Upper lobe of right lung (tissue), 1 donor: ENCODE measurements at regions not wholly inside any gene's neighbourhood (a gene's known extent, or its start where the extent isn't known, plus 50 kb on each side); places are given as distances from the start of the nearest gene placed in this dataset.
"Not testable (repeated sequence)": the region's sequence is repeated elsewhere in the genome, so short reads cannot be mapped to it uniquely, and the experiment has no call there.

Experiments used
- ATAC-seq: fragments of 200-7000 bp; cut with Tn5 transposase; one replicate; pipeline ENCODE4 v1.9.1; 2020; ENCODE audit warnings: mild to moderate bottlenecking, moderate library complexity
- DNase-seq: peaks from one replicate; pipeline ENCODE4 v3.0.0-alpha.2; 2020
- H3K27ac ChIP-seq: fragments of 200-600 bp; one replicate; pipeline ENCODE4 v1.8.0; 2022
- H3K27me3 ChIP-seq: fragments of 200-600 bp; one replicate; pipeline ENCODE4 v1.8.0; 2022; ENCODE audit warnings: mild to moderate bottlenecking
- H3K36me3 ChIP-seq: fragments of 200-600 bp; one replicate; pipeline ENCODE4 v1.8.0; 2022
- H3K4me1 ChIP-seq: fragments of 200-600 bp; one replicate; pipeline ENCODE4 v1.8.0; 2022
- H3K4me3 ChIP-seq: fragments of 200-600 bp; one replicate; pipeline ENCODE4 v1.8.0; 2022; ENCODE audit warnings: mild to moderate bottlenecking
- H3K9me3 ChIP-seq: fragments of 200-600 bp; one replicate; pipeline ENCODE4 v1.8.0; 2022
- CTCF ChIP-seq: fragments of 200-600 bp; IDR thresholded peaks from one replicate; pipeline ENCODE4 v1.8.0; 2022; ENCODE audit warnings: antibody characterized with exemption
- intact Hi-C: fragments of 100-400 bp; cut with DNase I; formaldehyde crosslinking; loops from one replicate; pipeline ENCODE4 v1.11.0; 2022
- donor health status: DM: no; HTN: yes; CAD: no; lungs with severe emphysema.

GRCh38 chr13:40352802-40353562 is 313.5 kb downstream of the FOXO1 start:
- peak overlapping the region; percentile 30 for H3K27ac ChIP-seq
- peak; percentile 14 for ATAC-seq
- no peak for DNase-seq
- peaks cover 17% of the 10 kb centered on the region for H3K4me1 ChIP-seq
- no peaks in the 10 kb centered on the region for H3K36me3 ChIP-seq
- H3K27me3 ChIP-seq = no peaks in the 10 kb centered on the region
- no peak overlapping the region for H3K4me3 ChIP-seq
- H3K9me3 ChIP-seq = no peaks in the 10 kb centered on the region
- intact Hi-C loops = no loop called here
- TF ChIP-seq CTCF = no peak

- ATAC-seq = no peak
- H3K27ac ChIP-seq = no peak overlapping the region
- H3K36me3 ChIP-seq = no peaks in the 10 kb centered on the region
- intact Hi-C loops = no loop called here
- peaks cover 13% of the 10 kb centered on the region for H3K4me1 ChIP-seq
- DNase-seq = no peak
- H3K4me3 ChIP-seq = no peak overlapping the region
- TF ChIP-seq CTCF = no peak
- H3K27me3 ChIP-seq = no peaks in the 10 kb centered on the region
- H3K9me3 ChIP-seq = no peaks in the 10 kb centered on the region
Observed at GRCh38 chr13:40355126-40355724, 311.2 kb downstream of the FOXO1 start.

GRCh38 chr13:40356011-40356410 is 310.4 kb downstream of the FOXO1 start:
- no peak for TF ChIP-seq CTCF

GRCh38 chr13:40356458-40356857 is 310.0 kb downstream of the FOXO1 start:
- DNase-seq, H3K9me3 ChIP-seq, intact Hi-C loops, H3K4me3 ChIP-seq, H3K36me3 ChIP-seq, ATAC-seq, H3K27me3 ChIP-seq, H3K27ac ChIP-seq: not testable (repeated sequence)
- peaks cover 13% of the 10 kb centered on the region for H3K4me1 ChIP-seq

More at GRCh38 chr13:40356011-40356410, 310.4 kb downstream of the FOXO1 start:
- ATAC-seq (no peak), DNase-seq (no peak)
- intact Hi-C loops = no loop called here
- Histone ChIP-seq H3K36me3 (no peaks in the 10 kb centered on the region), H3K27ac (no peak overlapping the region), H3K27me3 (no peaks in the 10 kb centered on the region), H3K4me3 (no peak overlapping the region), H3K4me1 (peaks cover 13% of the 10 kb centered on the region), H3K9me3 (no peaks in the 10 kb centered on the region)

- Histone ChIP-seq H3K36me3 (no peaks in the 10 kb centered on the region), H3K27me3 (no peaks in the 10 kb centered on the region), H3K27ac (no peak overlapping the region), H3K4me1 (no peaks in the 10 kb centered on the region), H3K9me3 (no peaks in the 10 kb centered on the region), H3K4me3 (no peak overlapping the region)
- intact Hi-C loops = no loop called here
- ATAC-seq (no peak), DNase-seq (no peak)
- TF ChIP-seq CTCF = no peak
Observed at GRCh38 chr13:40362502-40362901, 303.9 kb downstream of the FOXO1 start.

DNA sequence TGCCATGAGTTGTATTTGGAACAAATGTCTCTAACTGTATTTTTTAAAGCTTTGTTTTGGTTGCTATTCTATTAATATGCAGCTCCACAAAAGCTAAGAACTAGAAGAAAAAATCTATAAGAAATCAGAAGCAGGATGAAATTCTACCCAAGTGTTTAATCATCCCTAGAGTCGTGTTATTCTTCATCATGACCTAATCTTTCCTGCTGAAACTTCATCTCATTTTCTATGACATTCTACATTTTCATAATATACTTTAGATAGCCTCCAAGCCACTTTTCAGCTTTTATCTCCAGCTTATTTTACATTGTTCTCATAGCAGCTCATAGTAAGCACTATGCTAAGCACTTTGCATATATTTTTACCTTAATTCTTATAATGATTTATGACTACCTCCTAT is 302.8 kb downstream of the FOXO1 start:
- intact Hi-C loops = no loop called here
- ATAC-seq (no peak), DNase-seq (no peak)

More for the DNA sequence above, 302.8 kb downstream of the FOXO1 start:
- Histone ChIP-seq H3K4me1 (no peaks in the 10 kb centered on the region), H3K36me3 (no peaks in the 10 kb centered on the region), H3K27me3 (no peaks in the 10 kb centered on the region), H3K4me3 (no peak overlapping the region), H3K9me3 (no peaks in the 10 kb centered on the region), H3K27ac (no peak overlapping the region)
- no peak for TF ChIP-seq CTCF
